ENCODE measurements at regions not wholly inside any gene's neighbourhood (a gene's known extent, or its start where the extent isn't known, plus 50 kb on each side); places are given as distances from the start of the nearest gene placed in this dataset.

GRCh38 chr12:4039931-4040330 lies 166.7 kb upstream of the PARP11 start:
- no peak overlapping the region for H3K4me3 ChIP-seq
- no peaks in the 10 kb centered on the region for H3K27me3 ChIP-seq (ENCODE audit: low read depth)
- DNase-seq: no peak
- H3K9me3 ChIP-seq: no peaks in the 10 kb centered on the region
- H3K4me1 ChIP-seq: peaks cover 9% of the 10 kb centered on the region
- no peak overlapping the region for H3K27ac ChIP-seq
- intact Hi-C loops (cut with DNase I): no loop called here
- no peaks in the 10 kb centered on the region for H3K36me3 ChIP-seq
- TF ChIP-seq, protein P1, sequence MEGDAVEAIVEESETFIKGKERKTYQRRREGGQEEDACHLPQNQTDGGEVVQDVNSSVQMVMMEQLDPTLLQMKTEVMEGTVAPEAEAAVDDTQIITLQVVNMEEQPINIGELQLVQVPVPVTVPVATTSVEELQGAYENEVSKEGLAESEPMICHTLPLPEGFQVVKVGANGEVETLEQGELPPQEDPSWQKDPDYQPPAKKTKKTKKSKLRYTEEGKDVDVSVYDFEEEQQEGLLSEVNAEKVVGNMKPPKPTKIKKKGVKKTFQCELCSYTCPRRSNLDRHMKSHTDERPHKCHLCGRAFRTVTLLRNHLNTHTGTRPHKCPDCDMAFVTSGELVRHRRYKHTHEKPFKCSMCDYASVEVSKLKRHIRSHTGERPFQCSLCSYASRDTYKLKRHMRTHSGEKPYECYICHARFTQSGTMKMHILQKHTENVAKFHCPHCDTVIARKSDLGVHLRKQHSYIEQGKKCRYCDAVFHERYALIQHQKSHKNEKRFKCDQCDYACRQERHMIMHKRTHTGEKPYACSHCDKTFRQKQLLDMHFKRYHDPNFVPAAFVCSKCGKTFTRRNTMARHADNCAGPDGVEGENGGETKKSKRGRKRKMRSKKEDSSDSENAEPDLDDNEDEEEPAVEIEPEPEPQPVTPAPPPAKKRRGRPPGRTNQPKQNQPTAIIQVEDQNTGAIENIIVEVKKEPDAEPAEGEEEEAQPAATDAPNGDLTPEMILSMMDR (IDR thresholded peaks at IDR 0.05): no peak
- no peak for ATAC-seq

- no peaks in the 10 kb centered on the region for H3K27me3 ChIP-seq (ENCODE audit: low read depth)
- no peaks in the 10 kb centered on the region for H3K36me3 ChIP-seq
- no peak overlapping the region for H3K4me3 ChIP-seq
- TF ChIP-seq, protein P1 (IDR thresholded peaks at IDR 0.05): peak; percentile 74
- H3K4me1 ChIP-seq: peaks cover 11% of the 10 kb centered on the region
- intact Hi-C loops (cut with DNase I): loop anchor here (2.0 kb wide), 1 partner anchor 43 kb away; no protein-coding TSS in a partner anchor
- H3K27ac ChIP-seq: no peak overlapping the region
- no peaks in the 10 kb centered on the region for H3K9me3 ChIP-seq
- DNase-seq: no peak
- ATAC-seq: peak; percentile 38 to 66
These were observed 164.6 kb upstream of the PARP11 start for GRCh38 chr12:4037747-4038312.

DNA sequence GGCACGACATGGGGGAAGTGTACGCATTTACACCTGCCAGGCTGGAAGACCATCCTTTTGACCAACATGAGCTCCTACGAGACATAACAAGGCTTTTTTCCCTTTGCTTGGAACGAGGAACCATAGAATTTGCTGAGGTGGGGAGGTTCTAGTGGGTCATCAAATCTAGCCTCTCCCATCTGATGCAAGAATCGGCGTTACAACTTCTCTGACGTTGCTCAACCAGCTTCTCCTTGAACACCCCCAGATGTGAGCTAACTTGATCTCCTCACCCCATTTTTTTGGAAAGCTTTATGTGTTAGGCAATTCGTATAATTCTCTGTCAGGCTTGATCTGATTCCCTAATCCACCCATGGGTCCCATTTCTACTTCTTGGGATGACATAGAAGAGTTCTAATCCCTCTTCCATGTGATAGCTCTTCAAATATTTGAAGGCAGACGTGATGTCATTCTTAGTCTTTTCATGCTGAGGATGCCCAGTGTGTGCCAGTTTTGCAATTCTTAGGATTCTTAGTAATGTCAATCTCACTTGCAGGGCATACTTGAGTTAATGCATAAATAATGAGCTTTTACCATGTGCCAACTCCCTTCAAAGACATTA lies 163.6 kb upstream of the PARP11 start:
- Histone ChIP-seq H3K4me1 (peaks cover 15% of the 10 kb centered on the region), H3K36me3 (no peaks in the 10 kb centered on the region), H3K27ac (no peak overlapping the region), H3K4me3 (no peak overlapping the region), H3K9me3 (no peaks in the 10 kb centered on the region), H3K27me3 (ENCODE audit: low read depth) (no peaks in the 10 kb centered on the region)
- DNase-seq (no peak), ATAC-seq (no peak)
- intact Hi-C loops (cut with DNase I): loop anchor here (2.0 kb wide), 1 partner anchor 42 kb away; no protein-coding TSS in a partner anchor
- TF ChIP-seq, protein P1 (IDR thresholded peaks at IDR 0.05): no peak

- no peaks in the 10 kb centered on the region for H3K36me3 ChIP-seq
- H3K9me3 ChIP-seq: no peaks in the 10 kb centered on the region
- TF ChIP-seq, protein P1 (IDR thresholded peaks at IDR 0.05): no peak
- DNase-seq (no peak), ATAC-seq (no peak)
- no peak overlapping the region for H3K27ac ChIP-seq
- intact Hi-C loops (cut with DNase I): no loop called here
- peaks cover 26% of the 10 kb centered on the region for H3K4me1 ChIP-seq
- H3K4me3 ChIP-seq: no peak overlapping the region
- H3K27me3 ChIP-seq (ENCODE audit: low read depth): no peaks in the 10 kb centered on the region
These were observed 161.7 kb upstream of the PARP11 start for GRCh38 chr12:4034921-4035320.

GRCh38 chr12:4032924-4033615 lies 159.9 kb upstream of the PARP11 start:
- no peaks in the 10 kb centered on the region for H3K9me3 ChIP-seq
- H3K27ac ChIP-seq: peak overlapping the region; percentile 9
- no peak overlapping the region for H3K4me3 ChIP-seq
- ATAC-seq (no peak), DNase-seq (no peak)
- peaks cover 26% of the 10 kb centered on the region for H3K4me1 ChIP-seq
- no peaks in the 10 kb centered on the region for H3K27me3 ChIP-seq (ENCODE audit: low read depth)
- TF ChIP-seq, protein P1 (IDR thresholded peaks at IDR 0.05): no peak
- H3K36me3 ChIP-seq: no peaks in the 10 kb centered on the region
- intact Hi-C loops (cut with DNase I): no loop called here
